MM.1S (cell line): ENCODE measurements at regions not wholly inside any gene's neighbourhood (a gene's known extent, or its start where the extent isn't known, plus 50 kb on each side); places are given as distances from the start of the nearest gene placed in this dataset.

Experiments
- DNase-seq: peaks from one replicate; pipeline ENCODE4 v3.0.0-alpha.2; 2015
- H2AFZ ChIP-seq: fragments of 300-600 bp; sonication (generic); 2 replicates; pipeline ENCODE4 v1.6.0; 2016; ENCODE audit warnings: antibody characterized with exemption, low read length
- H3F3A ChIP-seq: fragments of 300-600 bp; sonication (generic); 2 replicates; pipeline ENCODE4 v1.6.1; 2016; ENCODE audit warnings: mild to moderate bottlenecking, antibody characterized with exemption, low read length, moderate library complexity, mixed read lengths; ENCODE audit not compliant: insufficient read depth
- H3K27ac ChIP-seq: fragments of 300-600 bp; sonication (generic); 2 replicates; pipeline ENCODE4 v1.5.1; 2016; ENCODE audit warnings: mild to moderate bottlenecking, low read length
- H3K27me3 ChIP-seq: fragments of 300-600 bp; sonication (generic); replicated peaks from 2 replicates; pipeline ENCODE4 v1.6.0; 2016; ENCODE audit warnings: low read length; ENCODE audit not compliant: insufficient read depth
- H3K36me3 ChIP-seq: fragments of 300-600 bp; sonication (generic); replicated peaks from 2 replicates; pipeline ENCODE4 v1.6.1; 2016; ENCODE audit warnings: mild to moderate bottlenecking, low read length, mixed read lengths; ENCODE audit not compliant: insufficient read depth
- H3K4me1 ChIP-seq: fragments of 300-600 bp; sonication (generic); 2 replicates; pipeline ENCODE4 v1.6.1; 2016; ENCODE audit warnings: low read length, mixed read lengths
- H3K4me2 ChIP-seq: fragments of 300-600 bp; sonication (generic); 2 replicates; pipeline ENCODE4 v1.6.0; 2016; ENCODE audit warnings: low read depth, low read length
- H3K4me3 ChIP-seq: fragments of 300-600 bp; sonication (generic); 2 replicates; pipeline ENCODE4 v1.5.1; 2016; ENCODE audit warnings: low read length, mixed read lengths
- H3K79me2 ChIP-seq: fragments of 300-600 bp; sonication (generic); 2 replicates; pipeline ENCODE4 v1.6.1; 2016; ENCODE audit warnings: mixed run types, low read length, mixed read lengths
- H3K9ac ChIP-seq: fragments of 300-600 bp; sonication (generic); 2 replicates; pipeline ENCODE4 v1.6.1; 2016; ENCODE audit warnings: low read length, mixed read lengths
- H3K9me2 ChIP-seq: fragments of 300-600 bp; sonication (generic); replicated peaks from 2 replicates; pipeline ENCODE4 v1.6.1; 2016; ENCODE audit warnings: mild to moderate bottlenecking, low read length, mixed read lengths; ENCODE audit not compliant: insufficient read depth
- H3K9me3 ChIP-seq: fragments of 300-600 bp; sonication (generic); replicated peaks from 2 replicates; pipeline ENCODE4 v1.6.1; 2016; ENCODE audit warnings: mild to moderate bottlenecking, low read length, mixed read lengths; ENCODE audit not compliant: insufficient read depth
- H4K20me1 ChIP-seq: fragments of 300-600 bp; sonication (generic); 2 replicates; pipeline ENCODE4 v1.6.1; 2016; ENCODE audit warnings: mild to moderate bottlenecking, low read length, moderate library complexity, mixed read lengths; ENCODE audit not compliant: insufficient read depth
- CTCF ChIP-seq: fragments of 300-600 bp; sonication (generic); IDR thresholded peaks from 2 replicates; pipeline ENCODE4 v1.5.1; 2016; ENCODE audit warnings: antibody characterized with exemption, low read length, mixed read lengths
- EZH2 ChIP-seq: fragments of 300-600 bp; sonication (generic); optimal IDR thresholded peaks from 2 replicates; pipeline ENCODE3; 2017; ENCODE audit warnings: low read depth, mild to moderate bottlenecking, antibody characterized with exemption, low read length, mixed read lengths
- EZH2phosphoT487 ChIP-seq: fragments of 300-600 bp; sonication (generic); IDR thresholded peaks from 2 replicates; pipeline ENCODE4 v1.6.1; 2018; ENCODE audit warnings: antibody characterized with exemption, low read length

GRCh38 chr2:191581003-191581402 is 96.9 kb upstream of the NABP1 start:
- no peak for TF ChIP-seq CTCF
- no peak for TF ChIP-seq EZH2phosphoT487
- no peak for TF ChIP-seq EZH2
- H3K9me2 ChIP-seq = no peaks in the 10 kb centered on the region; the same call in 1 of the 2 replicates
- no peak overlapping the region for H3K9ac ChIP-seq
- H3K4me3 ChIP-seq = no peak overlapping the region
- H3K4me1 ChIP-seq = no peaks in the 10 kb centered on the region
- H3K27ac ChIP-seq = no peak overlapping the region
- H3K27me3 ChIP-seq = no peaks in the 10 kb centered on the region
- no peaks in the 10 kb centered on the region for H3K9me3 ChIP-seq
- no peak for DNase-seq
- no peak overlapping the region for H3K4me2 ChIP-seq
- no peaks in the 10 kb centered on the region for H3F3A ChIP-seq
- no peaks in the 10 kb centered on the region for H4K20me1 ChIP-seq
- no peaks in the 10 kb centered on the region for H3K36me3 ChIP-seq
- no peaks in the 10 kb centered on the region for H3K79me2 ChIP-seq
- no peak overlapping the region for H2AFZ ChIP-seq

- Histone ChIP-seq H3K9me3 (no peaks in the 10 kb centered on the region), H3K27me3 (no peaks in the 10 kb centered on the region), H3K9ac (no peak overlapping the region), H2AFZ (no peak overlapping the region), H3K4me3 (no peak overlapping the region), H3K27ac (no peak overlapping the region), H3F3A (no peaks in the 10 kb centered on the region), H3K79me2 (no peaks in the 10 kb centered on the region), H3K4me2 (no peak overlapping the region), H3K9me2 (no peaks in the 10 kb centered on the region; the same call in 1 of the 2 replicates), H3K36me3 (no peaks in the 10 kb centered on the region), H4K20me1 (no peaks in the 10 kb centered on the region), H3K4me1 (no peaks in the 10 kb centered on the region)
- no peak for DNase-seq
- no peak for TF ChIP-seq EZH2
- no peak for TF ChIP-seq EZH2phosphoT487
- TF ChIP-seq CTCF = no peak
These were observed 95.6 kb upstream of the NABP1 start for GRCh38 chr2:191582355-191582754.

GRCh38 chr2:191591025-191591424 is 86.9 kb upstream of the NABP1 start:
- TF ChIP-seq EZH2phosphoT487 = no peak
- no peak for TF ChIP-seq CTCF
- no peak for TF ChIP-seq EZH2
- H3K9me2 ChIP-seq = no peaks in the 10 kb centered on the region

More at GRCh38 chr2:191591025-191591424, 86.9 kb upstream of the NABP1 start:
- no peak for DNase-seq
- Histone ChIP-seq H3K9me3 (no peaks in the 10 kb centered on the region), H3K27me3 (no peaks in the 10 kb centered on the region), H3K36me3 (no peaks in the 10 kb centered on the region), H3K9ac (no peak overlapping the region), H3K27ac (no peak overlapping the region), H3K79me2 (no peaks in the 10 kb centered on the region), H3K4me2 (no peak overlapping the region), H3K4me1 (no peaks in the 10 kb centered on the region), H2AFZ (no peak overlapping the region), H3F3A (no peaks in the 10 kb centered on the region), H3K4me3 (no peak overlapping the region), H4K20me1 (no peaks in the 10 kb centered on the region)
